ENCODE measurements at regions not wholly inside any gene's neighbourhood (a gene's known extent, or its start where the extent isn't known, plus 50 kb on each side); places are given as distances from the start of the nearest gene placed in this dataset.

- ChIA-PET CTCF (no interaction called here), POLR2A (ENCODE audit: low non-redundant PET) (no interaction called here)
- BruUV-seq (replicated peaks) = no TSS peak
- Histone ChIP-seq H3K27me3 (replicated peaks; ENCODE audit: insufficient read depth, low read depth, low read length, poor library complexity) (peaks cover 23% of the 10 kb centered on the region), H3K4me3 (ENCODE audit: low read depth, low read length, poor library complexity, severe bottlenecking) (no peak overlapping the region), H3K36me3 (ENCODE audit: insufficient read depth, low read length, poor library complexity, severe bottlenecking) (no peaks in the 10 kb centered on the region), H3K4me1 (ENCODE audit: insufficient read depth, low read length, poor library complexity, severe bottlenecking) (no peaks in the 10 kb centered on the region), H3K9me3 (ENCODE audit: low read depth, low read length, poor library complexity, severe bottlenecking) (no peaks in the 10 kb centered on the region), H3K27ac (ENCODE audit: low read depth, low read length, poor library complexity, severe bottlenecking) (no peak overlapping the region)
- intact Hi-C loops (cut with micrococcal nuclease; ENCODE audit: unreplicated experiment) = no loop called here
- DNase-seq (ENCODE audit: low spot score) = no peak
- TF ChIP-seq CTCF (conservative IDR thresholded peaks at IDR 0.05; ENCODE audit: low read depth, low read length) (no peak), EZH2 (IDR thresholded peaks at IDR 0.05; ENCODE audit: borderline replicate concordance, low read depth, low read length, poor library complexity, severe bottlenecking) (no peak)
Measured at GRCh38 chr15:100820528-100820927, 59.1 kb upstream of the ALDH1A3 start.

GRCh38 chr15:100821327-100821726 is 58.3 kb upstream of the ALDH1A3 start:
- CTCF ChIA-PET = no interaction called here
- no peak overlapping the region for H3K4me3 ChIP-seq (ENCODE audit: low read depth, low read length, poor library complexity, severe bottlenecking)
- intact Hi-C loops (cut with micrococcal nuclease; ENCODE audit: unreplicated experiment) = no loop called here
- no peaks in the 10 kb centered on the region for H3K4me1 ChIP-seq (ENCODE audit: insufficient read depth, low read length, poor library complexity, severe bottlenecking)
- no peaks in the 10 kb centered on the region for H3K36me3 ChIP-seq (ENCODE audit: insufficient read depth, low read length, poor library complexity, severe bottlenecking)
- peaks cover 23% of the 10 kb centered on the region for H3K27me3 ChIP-seq (replicated peaks; ENCODE audit: insufficient read depth, low read depth, low read length, poor library complexity)
- no peak for TF ChIP-seq EZH2 (IDR thresholded peaks at IDR 0.05; ENCODE audit: borderline replicate concordance, low read depth, low read length, poor library complexity, severe bottlenecking)
- no peak for TF ChIP-seq CTCF (conservative IDR thresholded peaks at IDR 0.05; ENCODE audit: low read depth, low read length)
- DNase-seq (ENCODE audit: low spot score) = no peak
- no peak overlapping the region for H3K27ac ChIP-seq (ENCODE audit: low read depth, low read length, poor library complexity, severe bottlenecking)
- no TSS peak for BruUV-seq (replicated peaks)
- POLR2A ChIA-PET (ENCODE audit: low non-redundant PET) = no interaction called here
- no peaks in the 10 kb centered on the region for H3K9me3 ChIP-seq (ENCODE audit: low read depth, low read length, poor library complexity, severe bottlenecking)

GRCh38 chr15:100824211-100824610 is 55.4 kb upstream of the ALDH1A3 start:
- CTCF ChIA-PET = no interaction called here
- BruUV-seq (replicated peaks) = no TSS peak
- POLR2A ChIA-PET (ENCODE audit: low non-redundant PET) = no interaction called here

GRCh38 chr15:100829457-100829856 is 50.2 kb upstream of the ALDH1A3 start:
- intact Hi-C loops (cut with micrococcal nuclease; ENCODE audit: unreplicated experiment) = no loop called here
- no TSS peak for BruUV-seq (replicated peaks)
- ChIA-PET CTCF (no interaction called here), POLR2A (ENCODE audit: low non-redundant PET) (no interaction called here)
- Histone ChIP-seq H3K27ac (ENCODE audit: low read depth, low read length, poor library complexity, severe bottlenecking) (no peak overlapping the region), H3K36me3 (ENCODE audit: insufficient read depth, low read length, poor library complexity, severe bottlenecking) (no peaks in the 10 kb centered on the region), H3K27me3 (replicated peaks; ENCODE audit: insufficient read depth, low read depth, low read length, poor library complexity) (peaks cover 7% of the 10 kb centered on the region), H3K4me1 (ENCODE audit: insufficient read depth, low read length, poor library complexity, severe bottlenecking) (no peaks in the 10 kb centered on the region), H3K9me3 (ENCODE audit: low read depth, low read length, poor library complexity, severe bottlenecking) (no peaks in the 10 kb centered on the region), H3K4me3 (ENCODE audit: low read depth, low read length, poor library complexity, severe bottlenecking) (no peak overlapping the region)
- TF ChIP-seq EZH2 (IDR thresholded peaks at IDR 0.05; ENCODE audit: borderline replicate concordance, low read depth, low read length, poor library complexity, severe bottlenecking) = no peak
- TF ChIP-seq CTCF (conservative IDR thresholded peaks at IDR 0.05; ENCODE audit: low read depth, low read length) = no peak
- no peak for DNase-seq (ENCODE audit: low spot score)

More at GRCh38 chr15:100824211-100824610, 55.4 kb upstream of the ALDH1A3 start:
- Histone ChIP-seq H3K9me3 (ENCODE audit: low read depth, low read length, poor library complexity, severe bottlenecking) (no peaks in the 10 kb centered on the region), H3K36me3 (ENCODE audit: insufficient read depth, low read length, poor library complexity, severe bottlenecking) (no peaks in the 10 kb centered on the region), H3K4me3 (ENCODE audit: low read depth, low read length, poor library complexity, severe bottlenecking) (no peak overlapping the region), H3K4me1 (ENCODE audit: insufficient read depth, low read length, poor library complexity, severe bottlenecking) (no peaks in the 10 kb centered on the region), H3K27ac (ENCODE audit: low read depth, low read length, poor library complexity, severe bottlenecking) (no peak overlapping the region), H3K27me3 (replicated peaks; ENCODE audit: insufficient read depth, low read depth, low read length, poor library complexity) (peaks cover 23% of the 10 kb centered on the region)
- no peak for DNase-seq (ENCODE audit: low spot score)
- intact Hi-C loops (cut with micrococcal nuclease; ENCODE audit: unreplicated experiment) = no loop called here
- TF ChIP-seq EZH2 (IDR thresholded peaks at IDR 0.05; ENCODE audit: borderline replicate concordance, low read depth, low read length, poor library complexity, severe bottlenecking) = no peak
